ENCODE measurements at regions not wholly inside any gene's neighbourhood (a gene's known extent, or its start where the extent isn't known, plus 50 kb on each side); places are given as distances from the start of the nearest gene placed in this dataset.

GRCh38 chr17:17398188-17398942 lies 78.4 kb upstream of the MED9 start:
- no peak for DNase-seq (ENCODE audit: low read depth)

GRCh38 chr17:17398943-17399926 lies 77.6 kb upstream of the MED9 start:
- no peak for DNase-seq (ENCODE audit: low read depth)

DNA sequence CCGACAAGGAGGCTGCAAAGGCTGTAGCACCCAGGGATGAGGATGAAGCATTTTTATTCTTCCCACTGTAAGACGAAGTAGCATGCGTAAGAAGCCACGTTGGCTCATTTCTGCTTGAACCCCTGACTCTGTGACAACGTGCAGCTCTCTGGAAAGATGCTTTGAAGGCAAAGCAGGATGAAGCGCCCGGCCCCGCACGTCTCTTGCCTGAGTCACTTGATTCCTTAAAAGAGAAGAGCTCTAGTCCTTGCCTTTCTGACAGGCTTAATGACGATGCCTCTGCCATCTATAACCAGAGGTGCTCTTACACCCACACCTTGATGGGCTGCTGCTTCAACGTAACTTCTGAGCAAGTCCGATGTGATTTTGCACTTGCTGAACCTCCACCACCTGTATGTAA lies 76.7 kb upstream of the MED9 start:
- no peak for DNase-seq (ENCODE audit: low read depth)

- DNase-seq (ENCODE audit: low read depth) = no peak
Observed at GRCh38 chr17:17400566-17401184, 76.1 kb upstream of the MED9 start.

- DNase-seq (ENCODE audit: low read depth) = no peak
Observed at GRCh38 chr17:17401271-17401781, 75.5 kb upstream of the MED9 start.

- no peak for DNase-seq (ENCODE audit: low read depth)
Observed at GRCh38 chr17:17402558-17402957, 74.2 kb upstream of the MED9 start.

GRCh38 chr17:17403065-17403464 lies 73.7 kb upstream of the MED9 start:
- no peak for DNase-seq (ENCODE audit: low read depth)

GRCh38 chr17:17403899-17404576 lies 72.8 kb upstream of the MED9 start:
- peak; percentile 30 for DNase-seq (ENCODE audit: low read depth)

- no peak for DNase-seq (ENCODE audit: low read depth)
Observed at GRCh38 chr17:17405673-17406072, 71.1 kb upstream of the MED9 start.

DNA sequence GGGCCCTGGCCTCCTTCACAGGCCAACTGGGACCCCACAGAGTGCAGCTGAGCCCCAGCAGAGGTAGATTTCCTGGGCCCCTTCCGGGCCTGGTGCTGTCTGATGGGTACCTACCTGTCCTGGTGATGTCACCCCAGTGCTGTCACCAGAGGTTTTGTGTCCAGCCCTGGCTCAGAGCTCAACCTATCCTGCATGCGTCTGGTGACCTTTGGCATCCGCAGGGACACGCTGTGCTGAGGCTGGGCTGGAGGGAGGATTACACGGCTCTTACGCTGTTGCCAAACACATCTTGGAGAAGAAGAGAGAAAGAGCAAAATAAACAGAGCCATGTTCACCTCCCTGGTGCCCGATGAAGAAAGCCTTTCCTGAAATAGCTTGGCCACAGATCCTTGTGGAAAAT lies 70.6 kb upstream of the MED9 start:
- no peak for DNase-seq (ENCODE audit: low read depth)

- DNase-seq (ENCODE audit: low read depth) = no peak
Observed at GRCh38 chr17:17408236-17408794, 68.5 kb upstream of the MED9 start.

- DNase-seq (ENCODE audit: low read depth) = no peak
Observed at GRCh38 chr17:17410357-17410756, 66.4 kb upstream of the MED9 start.

DNA sequence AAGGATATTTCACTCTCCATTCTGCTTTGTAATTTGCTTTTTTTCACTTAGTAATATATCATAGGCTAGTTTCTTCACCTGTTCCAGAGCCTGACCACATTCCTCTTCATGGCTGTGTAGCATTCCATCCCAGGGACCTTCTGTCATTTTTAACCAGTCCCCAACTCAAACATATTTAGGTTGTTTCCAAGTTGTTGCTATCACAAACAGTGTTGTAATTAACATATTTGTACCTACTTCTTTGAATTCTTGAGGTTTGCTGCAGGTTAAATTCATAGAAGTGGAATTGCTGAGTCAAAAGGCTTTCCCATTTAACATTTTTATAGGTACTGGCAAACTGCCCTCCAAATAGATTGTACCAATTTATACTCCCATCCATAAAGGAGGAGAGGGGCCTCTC lies 65.1 kb upstream of the MED9 start:
- DNase-seq (ENCODE audit: low read depth) = no peak

GRCh38 chr17:17412326-17412725 lies 64.5 kb upstream of the MED9 start:
- DNase-seq (ENCODE audit: low read depth) = no peak

- DNase-seq (ENCODE audit: low read depth) = no peak
Observed at GRCh38 chr17:17413215-17413792, 63.5 kb upstream of the MED9 start.

DNA sequence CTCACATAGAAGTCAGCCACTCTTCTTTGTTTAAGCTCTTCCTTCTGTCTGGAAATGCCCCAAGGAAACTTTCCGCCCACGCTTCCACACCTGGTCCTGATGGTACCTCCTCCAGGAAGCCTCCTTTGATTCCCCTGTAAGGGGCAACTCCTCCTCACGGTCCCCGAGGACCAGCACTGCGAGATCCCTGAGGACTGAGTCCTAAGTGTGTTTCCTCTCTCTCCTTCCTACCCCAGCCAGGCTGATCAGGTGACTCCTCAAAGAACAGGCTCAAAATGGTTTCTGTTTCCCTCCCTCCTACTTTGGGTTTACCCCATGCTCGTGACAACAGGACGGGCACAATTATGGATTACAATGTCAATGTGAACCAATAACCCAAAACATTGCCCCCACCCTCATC lies 63.0 kb upstream of the MED9 start:
- DNase-seq (ENCODE audit: low read depth) = no peak

DNA sequence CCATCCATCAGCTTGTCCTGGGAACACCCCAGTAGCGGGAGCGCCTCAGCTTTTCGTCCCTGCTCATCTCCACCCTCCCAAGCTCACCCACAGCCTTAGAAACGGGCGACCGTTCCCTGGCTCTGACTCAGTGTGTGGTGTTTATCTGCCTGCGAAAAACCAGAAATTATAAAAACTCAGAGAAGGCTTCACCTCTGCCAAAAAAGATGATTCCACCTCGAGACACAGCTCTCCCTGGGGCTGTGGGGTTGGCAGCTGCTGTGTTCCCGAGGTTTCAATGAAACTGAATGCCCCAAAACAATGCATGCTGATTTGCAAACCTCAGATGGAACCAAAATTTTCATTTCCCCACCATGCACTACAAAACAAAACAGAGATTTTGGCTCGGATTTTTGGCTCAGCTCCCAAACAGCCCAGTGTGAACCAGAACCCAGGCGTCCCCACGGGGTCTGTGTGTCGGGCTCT lies 62.4 kb upstream of the MED9 start:
- no peak for DNase-seq (ENCODE audit: low read depth)

- DNase-seq (ENCODE audit: low read depth) = no peak
Observed at GRCh38 chr17:17415006-17415405, 61.8 kb upstream of the MED9 start.

DNA sequence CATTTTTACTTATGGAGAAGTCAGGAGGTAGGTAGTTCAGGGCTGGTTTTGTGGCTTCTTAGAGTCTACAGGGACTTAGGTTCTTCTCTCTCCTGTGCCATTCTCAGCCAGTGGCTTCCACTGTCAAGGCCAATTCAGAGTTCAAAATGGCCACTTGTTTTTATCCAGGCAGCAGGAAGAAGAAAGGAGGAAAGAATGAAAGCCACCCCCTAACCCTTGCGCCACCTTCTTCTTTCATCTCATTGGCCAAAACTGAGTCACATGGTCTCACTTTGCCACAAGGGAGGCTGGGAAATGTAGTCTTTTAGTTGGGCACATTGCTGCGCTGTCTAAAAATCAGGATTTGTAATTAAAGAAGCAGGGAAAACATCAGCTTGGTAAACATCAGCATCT lies 60.8 kb upstream of the MED9 start:
- DNase-seq (ENCODE audit: low read depth) = no peak

DNA sequence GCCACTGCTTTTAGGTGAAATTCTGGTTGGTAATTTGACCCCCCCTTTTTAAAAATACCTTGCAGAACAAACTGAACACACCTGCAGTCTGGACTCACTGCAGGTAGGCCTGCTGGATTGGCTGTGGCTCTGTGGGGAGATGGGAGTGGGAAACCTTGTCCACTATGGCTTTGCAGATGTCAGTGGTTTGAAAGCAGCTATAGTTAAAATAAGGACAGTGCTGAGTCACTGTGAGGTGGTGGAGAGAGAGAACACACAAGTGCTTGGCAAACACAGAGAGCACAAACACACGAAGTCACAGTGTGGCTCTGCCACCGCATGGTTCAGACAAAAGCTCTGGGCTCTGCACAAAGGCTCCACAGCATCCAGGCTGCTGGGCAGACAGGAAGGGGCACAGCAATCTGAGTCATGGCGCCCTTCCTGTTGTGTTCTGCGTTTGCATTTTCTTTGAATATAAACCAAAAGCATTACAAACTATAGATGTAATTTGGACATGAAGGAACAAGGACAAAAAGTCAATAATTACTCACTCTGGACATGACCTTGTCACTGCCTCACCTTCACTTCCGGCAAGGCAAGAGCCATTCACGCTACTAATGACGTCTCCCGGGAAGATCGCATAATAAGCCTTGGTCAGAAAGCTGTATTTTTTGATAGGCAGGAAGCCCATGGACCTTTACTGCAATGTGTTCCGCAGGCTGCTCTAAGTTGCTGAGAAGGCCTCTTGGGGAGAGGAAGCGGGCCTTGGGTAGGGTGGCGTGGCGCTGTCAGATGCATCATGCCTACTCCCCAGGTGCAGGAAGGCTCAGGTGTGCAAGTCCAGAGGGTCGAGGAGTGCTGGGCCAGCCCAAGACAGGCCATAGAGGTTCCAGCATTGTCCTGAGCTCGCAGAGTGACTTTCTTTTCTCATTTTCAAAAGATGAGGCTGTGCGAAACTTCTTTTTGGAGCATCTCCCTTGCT lies 60.1 kb upstream of the MED9 start:
- no peak for DNase-seq (ENCODE audit: low read depth)
